Endodermal cell (in vitro differentiated cells): ENCODE measurements at regions not wholly inside any gene's neighbourhood (a gene's known extent, or its start where the extent isn't known, plus 50 kb on each side); places are given as distances from the start of the nearest gene placed in this dataset.

Experiments
- DNase-seq: peaks from one replicate; pipeline ENCODE4 v3.0.0-alpha.2; 2017
- H3K27ac ChIP-seq: 2 replicates; pipeline ENCODE4 v1.5.1; 2013; ENCODE audit warnings: mild to moderate bottlenecking, low read depth, low read length, moderate library complexity
- H3K27me3 ChIP-seq: 2 replicates; pipeline ENCODE4 v1.6.1; 2013; ENCODE audit warnings: mild to moderate bottlenecking, low read length, moderate library complexity; ENCODE audit not compliant: insufficient read depth, control insufficient read depth, poor library complexity, severe bottlenecking
- H3K36me3 ChIP-seq: 2 replicates; pipeline ENCODE4 v1.7.0; 2013; ENCODE audit warnings: mild to moderate bottlenecking, low read length, moderate library complexity; ENCODE audit not compliant: control insufficient read depth, insufficient read depth
- H3K4me1 ChIP-seq: one replicate; pipeline ENCODE4 v1.7.0; 2013; ENCODE audit warnings: low read length; ENCODE audit not compliant: control insufficient read depth, insufficient read depth
- H3K4me3 ChIP-seq: 2 replicates; pipeline ENCODE4 v1.5.1; 2013; ENCODE audit warnings: mild to moderate bottlenecking, low read length, moderate library complexity
- H3K9ac ChIP-seq: 2 replicates; pipeline ENCODE4 v1.6.1; 2013; ENCODE audit warnings: mild to moderate bottlenecking, low read length, moderate library complexity; ENCODE audit not compliant: poor library complexity, severe bottlenecking; ENCODE audit errors: extremely low read depth
- H3K9me3 ChIP-seq: 2 replicates; pipeline ENCODE4 v1.6.1; 2013; ENCODE audit warnings: mild to moderate bottlenecking, low read length, moderate library complexity; ENCODE audit not compliant: control insufficient read depth
- H3K27ac Mint-ChIP-seq: 2 replicates; pipeline ENCODE4 v1.8.0; 2020; ENCODE audit warnings: mixed read lengths
- H3K27me3 Mint-ChIP-seq: 2 replicates; pipeline ENCODE4 v1.8.0; 2021; ENCODE audit warnings: mild to moderate bottlenecking, mixed read lengths; ENCODE audit not compliant: insufficient read depth
- H3K36me3 Mint-ChIP-seq: 2 replicates; pipeline ENCODE4 v1.8.0; 2020; ENCODE audit warnings: low read depth, mixed read lengths
- H3K4me1 Mint-ChIP-seq: 2 replicates; pipeline ENCODE4 v1.8.0; 2020; ENCODE audit warnings: mixed read lengths
- H3K4me3 Mint-ChIP-seq: 2 replicates; pipeline ENCODE4 v1.8.0; 2020; ENCODE audit warnings: mild to moderate bottlenecking, moderate library complexity, mixed read lengths
- H3K9me3 Mint-ChIP-seq: 2 replicates; pipeline ENCODE4 v1.8.0; 2020; ENCODE audit warnings: mild to moderate bottlenecking, mixed read lengths
- CTCF ChIP-seq: fragments of 200-600 bp; sonication (generic); conservative IDR thresholded peaks from 2 replicates; pipeline ENCODE4 v1.5.0; 2021; ENCODE audit warnings: antibody characterized with exemption, mild to moderate bottlenecking
- WGBS, 2 experiments: methylation state at CpG; one replicate each; pipeline versions ENCODE4 v1.1.5 to v1.1.7; 2013; ENCODE audit warnings: missing lambda C conversion rate in 2 of 2, mixed read lengths in 1 of 2; ENCODE audit not compliant: insufficient coverage in 1 of 2, insufficient read length in 1 of 2; 5-methylcytosine and 5-hydroxymethylcytosine counted together

DNA sequence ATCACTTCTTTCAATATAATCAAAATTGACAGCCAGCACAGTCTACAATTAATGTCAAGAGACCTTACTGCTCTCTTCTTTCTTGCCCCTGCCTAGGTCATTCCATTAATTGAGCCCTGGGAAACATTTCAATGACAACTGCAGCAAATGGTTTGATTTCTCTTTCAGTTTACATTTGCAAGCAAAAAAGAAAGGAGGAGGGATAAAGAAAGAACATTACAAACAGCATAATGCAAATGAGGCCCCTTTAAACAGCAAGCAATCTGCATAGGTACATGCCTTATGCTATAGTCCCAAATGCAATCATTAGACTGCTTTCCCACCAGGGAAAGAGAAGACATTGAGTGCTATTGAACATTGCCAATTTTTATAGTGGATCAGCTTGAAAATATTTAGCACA, 655.0 kb upstream of the CDH2 start:
- TF ChIP-seq CTCF: no peak
- no peak for DNase-seq
- Histone ChIP-seq H3K27me3 (no peaks in the 10 kb centered on the region), H3K9ac (no peak overlapping the region), H3K4me1 (no peaks in the 10 kb centered on the region), H3K9me3 (no peaks in the 10 kb centered on the region), H3K36me3 (no peaks in the 10 kb centered on the region), H3K27ac (no peak overlapping the region), H3K4me3 (no peak overlapping the region)
- Mint-ChIP-seq H3K36me3 (no peaks in the 10 kb centered on the region), H3K4me3 (no peak overlapping the region), H3K4me1 (peaks cover 4% of the 10 kb centered on the region), H3K27me3 (no peaks in the 10 kb centered on the region), H3K9me3 (no peaks in the 10 kb centered on the region), H3K27ac (no peak overlapping the region)

GRCh38 chr18:28831476-28831875, 654.5 kb upstream of the CDH2 start:
- Mint-ChIP-seq H3K4me1 (peaks cover 4% of the 10 kb centered on the region), H3K4me3 (no peak overlapping the region), H3K9me3 (no peaks in the 10 kb centered on the region), H3K27me3 (no peaks in the 10 kb centered on the region), H3K27ac (no peak overlapping the region), H3K36me3 (no peaks in the 10 kb centered on the region)
- no peaks in the 10 kb centered on the region for H3K27me3 ChIP-seq
- no peak overlapping the region for H3K27ac ChIP-seq
- H3K36me3 ChIP-seq: no peaks in the 10 kb centered on the region
- no peak for TF ChIP-seq CTCF
- H3K9me3 ChIP-seq: no peaks in the 10 kb centered on the region
- no peak overlapping the region for H3K4me3 ChIP-seq
- H3K4me1 ChIP-seq: no peaks in the 10 kb centered on the region
- no peak overlapping the region for H3K9ac ChIP-seq
- DNase-seq: no peak

DNA sequence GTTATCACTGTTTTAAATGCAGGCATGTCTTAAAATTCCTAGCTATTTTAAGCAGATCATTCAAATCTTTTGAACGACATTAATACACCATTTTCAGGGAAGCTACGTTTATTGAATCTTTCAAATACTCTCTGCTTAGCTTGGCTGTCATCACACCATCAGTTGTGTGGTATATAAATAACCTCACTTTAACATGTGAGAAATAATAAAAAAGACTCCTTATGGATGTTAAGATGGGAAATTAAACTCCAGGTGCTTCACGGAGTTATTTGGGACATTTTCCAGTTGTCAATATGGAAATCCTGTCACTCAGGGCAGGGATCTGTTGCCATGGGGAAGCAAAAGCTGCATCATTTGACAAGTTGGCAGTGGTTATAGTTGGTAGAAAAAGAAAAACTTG, 649.2 kb upstream of the CDH2 start:
- Histone ChIP-seq H3K27me3 (no peaks in the 10 kb centered on the region), H3K9ac (no peak overlapping the region), H3K27ac (no peak overlapping the region), H3K4me1 (no peaks in the 10 kb centered on the region), H3K9me3 (no peaks in the 10 kb centered on the region), H3K4me3 (no peak overlapping the region), H3K36me3 (no peaks in the 10 kb centered on the region)
- H3K4me3 Mint-ChIP-seq: no peak overlapping the region
- no peak overlapping the region for H3K27ac Mint-ChIP-seq
- H3K27me3 Mint-ChIP-seq: no peaks in the 10 kb centered on the region
- DNase-seq: no peak
- no peaks in the 10 kb centered on the region for H3K36me3 Mint-ChIP-seq
- 96 to 100% methylated on average over 1 to 3 of the region's 3 CpGs for WGBS, 2 experiments
- TF ChIP-seq CTCF: no peak
- H3K4me1 Mint-ChIP-seq: peaks cover 4% of the 10 kb centered on the region
- H3K9me3 Mint-ChIP-seq: no peaks in the 10 kb centered on the region
